H1 (cell line): ENCODE measurements at regions not wholly inside any gene's neighbourhood (a gene's known extent, or its start where the extent isn't known, plus 50 kb on each side); places are given as distances from the start of the nearest gene placed in this dataset.

Source experiments
- CTCF ChIA-PET: fragments of 300-600 bp; sonication (Branson Sonifier 250); formaldehyde crosslinking; loops from one replicate; lab custom pipeline; 2021; ENCODE audit not compliant: partially characterized antibody; lab: Charles Lee
- POLR2A ChIA-PET: fragments of 300-600 bp; sonication (Branson Sonifier 250); formaldehyde crosslinking; loops from one replicate; lab custom pipeline; 2021; ENCODE audit warnings: inconsistent platforms; ENCODE audit not compliant: partially characterized antibody; lab: Charles Lee
- DNase-seq, 2 experiments: peaks; one replicate each; pipeline versions ENCODE4 v3.0.0 to v3.0.0-alpha.2; 2010 to 2022; ENCODE audit warnings: low spot score in 2 of 2, low read depth in 1 of 2, mixed read lengths in 1 of 2
- FAIRE-seq: peaks from 2 replicates; lab custom pipeline; 2011; peaks lifted over from hg19 to GRCh38; lab: Jason Lieb, UNC
- H2AFZ ChIP-seq: 2 replicates; pipeline ENCODE4 v1.8.1; 2012; ENCODE audit warnings: low read length, inconsistent platforms
- H2AK5ac ChIP-seq: 2 replicates; pipeline ENCODE4 v1.6.1; 2013; ENCODE audit warnings: low read depth, low read length
- H2BK120ac ChIP-seq: replicated peaks from 2 replicates; pipeline ENCODE3; 2013; ENCODE audit warnings: low read depth, low read length, inconsistent platforms
- H2BK12ac ChIP-seq: 2 replicates; pipeline ENCODE4 v1.6.1; 2013; ENCODE audit warnings: low read depth, low read length
- H2BK15ac ChIP-seq: 2 replicates; pipeline ENCODE4 v1.6.1; 2013; ENCODE audit warnings: low read length
- H2BK20ac ChIP-seq: 2 replicates; pipeline ENCODE4 v1.6.1; 2013; ENCODE audit warnings: low read length
- H2BK5ac ChIP-seq: 2 replicates; pipeline ENCODE4 v1.6.1; 2013; ENCODE audit warnings: low read depth, low read length
- H3K14ac ChIP-seq: 2 replicates; pipeline ENCODE4 v1.6.1; 2013; ENCODE audit warnings: inconsistent platforms; ENCODE audit not compliant: insufficient read length
- H3K18ac ChIP-seq: 2 replicates; pipeline ENCODE4 v1.6.1; 2013; ENCODE audit warnings: low read length; ENCODE audit errors: extremely low read depth
- H3K23ac ChIP-seq: 2 replicates; pipeline ENCODE4 v1.6.1; 2013; ENCODE audit warnings: inconsistent platforms; ENCODE audit not compliant: insufficient read length
- H3K23me2 ChIP-seq: 2 replicates; pipeline ENCODE4 v1.6.1; 2013; ENCODE audit warnings: low read depth, low read length
- H3K27ac ChIP-seq: 2 replicates; pipeline ENCODE4 v1.6.1; 2011; ENCODE audit warnings: low read depth, low read length, inconsistent platforms
- H3K27me3 ChIP-seq, 4 experiments: replicated peaks in 1 of 4; 1 replicate in 1 of 4; 2 replicates in 3 of 4; pipeline versions ENCODE4 v1.6.1 to v1.8.1; 2011 to 2013; ENCODE audit warnings: low read length in 3 of 4, mild to moderate bottlenecking in 3 of 4, inconsistent platforms in 2 of 4, mixed read lengths in 2 of 4, moderate library complexity in 1 of 4; ENCODE audit not compliant: control insufficient read depth in 3 of 4, insufficient read depth in 3 of 4; ENCODE audit errors: extremely low read depth in 1 of 4
- H3K36me3 ChIP-seq, 4 experiments: 2 replicates each; pipeline versions ENCODE4 v1.6.1 to v1.8.1; 2011 to 2013; ENCODE audit warnings: mild to moderate bottlenecking in 4 of 4, low read length in 3 of 4, moderate library complexity in 2 of 4, control low read depth in 1 of 4, inconsistent platforms in 1 of 4; ENCODE audit not compliant: insufficient read depth in 4 of 4, control insufficient read depth in 2 of 4
- H3K4ac ChIP-seq: replicated peaks from 2 replicates; pipeline ENCODE3; 2013; ENCODE audit warnings: low read length, low read depth, mixed read lengths, inconsistent platforms; ENCODE audit not compliant: insufficient read length
- H3K4me1 ChIP-seq, 4 experiments: replicated peaks in 1 of 4; 1 replicate in 1 of 4; 2 replicates in 3 of 4; pipeline versions ENCODE4 v1.6.1 to v1.8.1; 2011 to 2013; ENCODE audit warnings: low read length in 3 of 4, inconsistent platforms in 2 of 4, mixed read lengths in 1 of 4; ENCODE audit not compliant: insufficient read depth in 4 of 4, control insufficient read depth in 3 of 4
- H3K4me2 ChIP-seq, 2 experiments: 2 replicates each; pipeline versions ENCODE4 v1.6.1 to v1.8.1; 2011 to 2013; ENCODE audit warnings: low read depth in 2 of 2, low read length in 2 of 2, control low read depth in 1 of 2, inconsistent platforms in 1 of 2, mild to moderate bottlenecking in 1 of 2; ENCODE audit not compliant: insufficient read depth in 1 of 2
- H3K4me3 ChIP-seq, 4 experiments: fragments of 200-600, 300-600 bp in 1 of 4; sonication (generic), shearing (Covaris generic), sonication (Bioruptor Twin) in 1 of 4; 2 replicates each; pipeline versions ENCODE4 v1.5.1 to v1.8.1; 2011 to 2016; ENCODE audit warnings: low read length in 4 of 4, low read depth in 3 of 4, control low read depth in 2 of 4, inconsistent platforms in 2 of 4, mild to moderate bottlenecking in 2 of 4, mixed read lengths in 1 of 4, moderate library complexity in 1 of 4; ENCODE audit not compliant: insufficient read depth in 2 of 4; ENCODE audit errors: extremely low read depth in 1 of 4
- H3K56ac ChIP-seq: replicated peaks from 2 replicates; pipeline ENCODE3; 2013; ENCODE audit warnings: low read depth, mild to moderate bottlenecking, mixed read lengths, low read length, inconsistent platforms; ENCODE audit not compliant: insufficient read length
- H3K79me1 ChIP-seq: 2 replicates; pipeline ENCODE4 v1.6.1; 2013; ENCODE audit warnings: low read depth, low read length, control low read depth
- H3K79me2 ChIP-seq, 2 experiments: 2 replicates each; pipeline versions ENCODE4 v1.6.1 to v1.8.1; 2012 to 2013; ENCODE audit warnings: low read length in 2 of 2, mild to moderate bottlenecking in 2 of 2, inconsistent platforms in 1 of 2; ENCODE audit not compliant: insufficient read depth in 2 of 2, control insufficient read depth in 1 of 2
- H3K9ac ChIP-seq, 4 experiments: replicated peaks in 1 of 4; 1 replicate in 1 of 4; 2 replicates in 3 of 4; pipeline versions ENCODE4 v1.6.1 to v1.8.1; 2011 to 2013; ENCODE audit warnings: low read depth in 3 of 4, low read length in 3 of 4, control low read depth in 2 of 4, mild to moderate bottlenecking in 2 of 4, moderate library complexity in 2 of 4, inconsistent platforms in 1 of 4; ENCODE audit errors: extremely low read depth in 1 of 4
- H3K9me3 ChIP-seq, 2 experiments: 2 replicates each; pipeline versions ENCODE4 v1.6.1 to v1.8.1; 2012 to 2013; ENCODE audit warnings: mild to moderate bottlenecking in 2 of 2, moderate library complexity in 2 of 2, control low read depth in 1 of 2, inconsistent platforms in 1 of 2, low read depth in 1 of 2, low read length in 1 of 2, mixed read lengths in 1 of 2; ENCODE audit not compliant: insufficient read depth in 2 of 2
- H4K20me1 ChIP-seq, 2 experiments: replicated peaks in 1 of 2; 2 replicates each; pipeline versions ENCODE3 to v1.8.1; 2011 to 2013; ENCODE audit warnings: inconsistent platforms in 2 of 2, low read length in 2 of 2, mild to moderate bottlenecking in 1 of 2; ENCODE audit not compliant: insufficient read depth in 2 of 2, control insufficient read depth in 1 of 2
- H4K5ac ChIP-seq: 2 replicates; pipeline ENCODE4 v1.6.1; 2013; ENCODE audit warnings: low read length, low read depth, mixed read lengths, inconsistent platforms; ENCODE audit not compliant: insufficient read length
- H4K8ac ChIP-seq: 2 replicates; pipeline ENCODE4 v1.8.0; 2013; ENCODE audit warnings: mild to moderate bottlenecking, moderate library complexity, low read length, inconsistent platforms; ENCODE audit not compliant: insufficient read depth; ENCODE audit errors: extremely low read depth
- H4K91ac ChIP-seq: replicated peaks from 2 replicates; pipeline ENCODE3; 2013; ENCODE audit warnings: low read length, mixed read lengths, inconsistent platforms; ENCODE audit not compliant: insufficient read length
- CBX5 ChIP-seq: fragments of 300-800, 300-1000 bp; sonication (generic); IDR thresholded peaks from 2 replicates; pipeline ENCODE4 v1.7.1; 2016; ENCODE audit warnings: antibody characterized with exemption, low read length, low read depth
- FOSL1 ChIP-seq: IDR thresholded peaks from 2 replicates; pipeline ENCODE4 v1.6.1; 2011; ENCODE audit warnings: mild to moderate bottlenecking, low read depth, low read length, moderate library complexity; ENCODE audit not compliant: insufficient read depth
- HDAC2 ChIP-seq, 2 experiments: fragments of 300-600 bp in 1 of 2; sonication (generic) in 1 of 2; IDR thresholded peaks; 2 replicates each; pipeline ENCODE4 v1.6.1; 2011 to 2012; ENCODE audit warnings: low read depth in 2 of 2, low read length in 2 of 2, mild to moderate bottlenecking in 2 of 2, moderate library complexity in 2 of 2, borderline replicate concordance in 1 of 2, inconsistent platforms in 1 of 2
- KDM1A ChIP-seq: fragments of 200-600, 300-600 bp; sonication (generic); IDR thresholded peaks from 2 replicates; pipeline ENCODE4 v1.7.1; 2016; ENCODE audit warnings: mild to moderate bottlenecking, low read length, borderline replicate concordance
- MAX ChIP-seq: IDR thresholded peaks from 2 replicates; pipeline ENCODE4 v1.6.1; 2012; ENCODE audit warnings: inconsistent platforms
- SIN3A ChIP-seq, 2 experiments: IDR thresholded peaks in 1 of 2; conservative IDR thresholded peaks in 1 of 2; 2 replicates each; pipeline ENCODE4 v1.6.1; 2011 to 2012; ENCODE audit warnings: low read length in 2 of 2, improper control_type of control experiment in 1 of 2, low read depth in 1 of 2, mild to moderate bottlenecking in 1 of 2
- TAF7 ChIP-seq: optimal IDR thresholded peaks from 2 replicates; pipeline ENCODE3; 2011; ENCODE audit warnings: low read depth, mild to moderate bottlenecking, inconsistent platforms, low read length, moderate library complexity, borderline replicate concordance
- TBP ChIP-seq: IDR thresholded peaks from 2 replicates; pipeline ENCODE4 v1.6.1; 2011; ENCODE audit warnings: low read depth, low read length, improper control_type of control experiment
- ZNF274 ChIP-seq: IDR thresholded peaks from 2 replicates; pipeline ENCODE4 v1.7.0; 2012; ENCODE audit warnings: low read length, borderline replicate concordance; ENCODE audit errors: extremely low read depth
- WGBS, 2 experiments: shearing (Covaris generic) in 1 of 2; methylation state at CpG; one replicate each; pipeline versions ENCODE4 v1.1.6 to v1.1.7; 2013 to 2015; ENCODE audit warnings: low lambda C conversion rate in 2 of 2, mixed read lengths in 2 of 2, inconsistent platforms in 1 of 2, low coverage in 1 of 2, missing lambda C conversion rate in 1 of 2; ENCODE audit not compliant: insufficient replicate concordance in 2 of 2, insufficient coverage in 1 of 2, insufficient read length in 1 of 2; ENCODE audit errors: extremely low coverage in 1 of 2, missing lambda C conversion rate in 1 of 2; 5-methylcytosine and 5-hydroxymethylcytosine counted together
- TF ChIP-seq, protein P1 (sequence below), 3 experiments: IDR thresholded peaks; 1 replicate in 2 of 3; 2 replicates in 1 of 3; pipeline versions ENCODE4 v1.5.1 to v1.6.1; 2011; ENCODE audit warnings: low read length in 3 of 3, mild to moderate bottlenecking in 3 of 3, inconsistent platforms in 2 of 3, low read depth in 1 of 3, moderate library complexity in 1 of 3; ENCODE audit not compliant: insufficient read depth in 1 of 3; ENCODE audit errors: control extremely low read depth in 1 of 3

DNA sequence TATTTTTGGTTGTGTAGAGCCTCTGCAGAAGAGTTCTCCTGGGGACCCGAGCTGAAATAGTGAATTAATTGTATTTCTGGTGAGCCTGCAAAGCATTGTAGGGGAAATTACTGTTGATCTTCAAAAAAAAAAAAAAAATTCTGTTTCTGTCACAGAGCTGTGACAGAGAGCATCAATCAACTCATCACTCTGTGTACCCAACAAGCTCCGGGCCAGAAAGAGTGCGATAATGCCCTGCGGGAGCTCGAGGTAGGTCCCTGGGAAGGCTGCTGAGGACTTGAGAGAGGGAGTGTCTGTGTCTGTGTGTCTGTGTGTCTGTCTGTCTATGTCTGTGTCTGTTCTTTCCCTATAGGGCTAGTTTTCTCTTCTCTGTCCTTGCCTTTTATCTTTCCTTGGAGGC lies 294.4 kb upstream of the TPM1 start:
- Histone ChIP-seq H3K4me1 (peaks cover 0 to 10% (median 7%) of the 10 kb centered on the region in 4 experiments; a peak in 5 of 7 replicates), H4K20me1 (no peaks in the 10 kb centered on the region), H3K18ac (no peak overlapping the region; the same call in 1 of the 2 replicates), H2AFZ (no peak overlapping the region), H3K79me1 (no peaks in the 10 kb centered on the region), H2BK5ac (no peak overlapping the region), H3K27ac (no peak overlapping the region), H3K4ac (no peak overlapping the region), H3K23ac (no peak overlapping the region), H3K14ac (no peak overlapping the region), H3K23me2 (no peaks in the 10 kb centered on the region), H3K4me2 (no peak overlapping the region), H3K79me2 (no peaks in the 10 kb centered on the region), H3K4me3 (no peak overlapping the region), H3K27me3 (no peaks in the 10 kb centered on the region), H4K5ac (no peak overlapping the region), H2BK12ac (no peak overlapping the region), H2BK120ac (no peak overlapping the region), H3K9me3 (no peaks in the 10 kb centered on the region), H2AK5ac (no peak overlapping the region), H3K9ac (no peak overlapping the region), H2BK20ac (no peak overlapping the region), H2BK15ac (no peak overlapping the region; the same call in 1 of the 2 replicates), H4K8ac (no peak overlapping the region), H4K91ac (no peak overlapping the region), H3K56ac (no peak overlapping the region), H3K36me3 (no peaks in the 10 kb centered on the region)
- DNase-seq (no peak), FAIRE-seq (no peak)
- 97% methylated on average over 5 of the region's 5 CpGs; no CpG with 5 or more reads in 1 of the 2 experiments for WGBS, 2 experiments
- ChIA-PET POLR2A (interaction anchor here (1.6 kb wide), 1 partner anchor 10 kb away, joined by 3 read pairs; no protein-coding TSS in a partner anchor), CTCF (interaction anchor here (0.5 to 4.1 kb wide), 7 partner anchors 8 to 543 kb away, joined by 3 to 13 read pairs (median 6); no protein-coding TSS in a partner anchor)
- no peak for TF ChIP-seq ZNF274
- TF ChIP-seq, protein P1, sequence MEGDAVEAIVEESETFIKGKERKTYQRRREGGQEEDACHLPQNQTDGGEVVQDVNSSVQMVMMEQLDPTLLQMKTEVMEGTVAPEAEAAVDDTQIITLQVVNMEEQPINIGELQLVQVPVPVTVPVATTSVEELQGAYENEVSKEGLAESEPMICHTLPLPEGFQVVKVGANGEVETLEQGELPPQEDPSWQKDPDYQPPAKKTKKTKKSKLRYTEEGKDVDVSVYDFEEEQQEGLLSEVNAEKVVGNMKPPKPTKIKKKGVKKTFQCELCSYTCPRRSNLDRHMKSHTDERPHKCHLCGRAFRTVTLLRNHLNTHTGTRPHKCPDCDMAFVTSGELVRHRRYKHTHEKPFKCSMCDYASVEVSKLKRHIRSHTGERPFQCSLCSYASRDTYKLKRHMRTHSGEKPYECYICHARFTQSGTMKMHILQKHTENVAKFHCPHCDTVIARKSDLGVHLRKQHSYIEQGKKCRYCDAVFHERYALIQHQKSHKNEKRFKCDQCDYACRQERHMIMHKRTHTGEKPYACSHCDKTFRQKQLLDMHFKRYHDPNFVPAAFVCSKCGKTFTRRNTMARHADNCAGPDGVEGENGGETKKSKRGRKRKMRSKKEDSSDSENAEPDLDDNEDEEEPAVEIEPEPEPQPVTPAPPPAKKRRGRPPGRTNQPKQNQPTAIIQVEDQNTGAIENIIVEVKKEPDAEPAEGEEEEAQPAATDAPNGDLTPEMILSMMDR (IDR thresholded peaks at IDR 0.05; ENCODE audit: control extremely low read depth in 1 of 3, insufficient read depth in 1 of 3, low read depth in 1 of 3, low read length in 3 of 3): no peak
- no peak for TF ChIP-seq TAF7
- no peak for TF ChIP-seq CBX5
- TF ChIP-seq HDAC2 (IDR thresholded peaks at IDR 0.05; ENCODE audit: borderline replicate concordance in 1 of 2, low read depth in 2 of 2, low read length in 2 of 2): no peak
- TF ChIP-seq FOSL1: no peak
- no peak for TF ChIP-seq SIN3A (conservative IDR thresholded peaks at IDR 0.05 in 1 of 2, IDR thresholded peaks at IDR 0.05 in 1 of 2; ENCODE audit: low read depth in 1 of 2, low read length in 2 of 2)
- no peak for TF ChIP-seq KDM1A
- no peak for TF ChIP-seq MAX
- no peak for TF ChIP-seq TBP
